Smooth muscle cell (in vitro differentiated cells): ENCODE measurements at regions not wholly inside any gene's neighbourhood (a gene's known extent, or its start where the extent isn't known, plus 50 kb on each side); places are given as distances from the start of the nearest gene placed in this dataset.
"Not testable (repeated sequence)": the region's sequence is repeated elsewhere in the genome, so short reads cannot be mapped to it uniquely, and the experiment has no call there.

Source experiments
- DNase-seq: peaks from one replicate; lab custom pipeline; 2025; ENCODE audit not compliant: unreplicated experiment; lab: John Stamatoyannopoulos, UW
- H2AFZ ChIP-seq: fragments of 200-600 bp; sonication (generic); 2 replicates; pipeline ENCODE4 v1.6.0; 2016; ENCODE audit warnings: antibody characterized with exemption, low read depth, mild to moderate bottlenecking
- H3F3A ChIP-seq: fragments of 200-600 bp; sonication (generic); 2 replicates; pipeline ENCODE4 v1.6.0; 2017; ENCODE audit warnings: antibody characterized with exemption, low read depth
- H3K27ac ChIP-seq: fragments of 200-600 bp; sonication (generic); 2 replicates; pipeline ENCODE4 v1.5.1; 2016; ENCODE audit warnings: low read depth, mild to moderate bottlenecking
- H3K27me3 ChIP-seq: fragments of 200-600 bp; sonication (generic); 2 replicates; pipeline ENCODE4 v1.6.1; 2016; ENCODE audit warnings: low read depth, mild to moderate bottlenecking
- H3K36me3 ChIP-seq: fragments of 200-600 bp; sonication (generic); 2 replicates; pipeline ENCODE4 v1.5.1; 2016; ENCODE audit warnings: low read depth
- H3K4me1 ChIP-seq: fragments of 200-600 bp; sonication (generic); 2 replicates; pipeline ENCODE4 v1.5.1; 2016; ENCODE audit warnings: low read depth
- H3K4me2 ChIP-seq: fragments of 200-600 bp; sonication (generic); 2 replicates; pipeline ENCODE4 v1.6.0; 2016; ENCODE audit warnings: mild to moderate bottlenecking
- H3K4me3 ChIP-seq: fragments of 200-600 bp; sonication (generic); 2 replicates; pipeline ENCODE4 v1.5.1; 2016; ENCODE audit warnings: mild to moderate bottlenecking
- H3K79me2 ChIP-seq: fragments of 200-600 bp; sonication (generic); 2 replicates; pipeline ENCODE4 v1.6.0; 2016; ENCODE audit warnings: low read depth, mild to moderate bottlenecking
- H3K9ac ChIP-seq: fragments of 200-600 bp; sonication (generic); 2 replicates; pipeline ENCODE4 v1.6.0; 2016; ENCODE audit warnings: low read depth
- H3K9me3 ChIP-seq: fragments of 200-600 bp; sonication (generic); replicated peaks from 2 replicates; pipeline ENCODE4 v1.5.1; 2016; ENCODE audit warnings: low read depth
- H4K20me1 ChIP-seq: fragments of 200-600 bp; sonication (generic); 2 replicates; pipeline ENCODE4 v1.6.0; 2016; ENCODE audit warnings: low read depth
- WGBS: methylation state at CpG from one replicate; pipeline ENCODE4 v1.1.7; 2016; ENCODE audit warnings: low lambda C conversion rate; 5-methylcytosine and 5-hydroxymethylcytosine counted together
- TF ChIP-seq, protein P1 (sequence below): fragments of 200-600 bp; sonication (generic); IDR thresholded peaks from 2 replicates; pipeline ENCODE4 v1.5.1; 2017; ENCODE audit warnings: borderline replicate concordance, mild to moderate bottlenecking, antibody characterized with exemption; ENCODE audit not compliant: insufficient read depth, poor library complexity, severe bottlenecking

DNA sequence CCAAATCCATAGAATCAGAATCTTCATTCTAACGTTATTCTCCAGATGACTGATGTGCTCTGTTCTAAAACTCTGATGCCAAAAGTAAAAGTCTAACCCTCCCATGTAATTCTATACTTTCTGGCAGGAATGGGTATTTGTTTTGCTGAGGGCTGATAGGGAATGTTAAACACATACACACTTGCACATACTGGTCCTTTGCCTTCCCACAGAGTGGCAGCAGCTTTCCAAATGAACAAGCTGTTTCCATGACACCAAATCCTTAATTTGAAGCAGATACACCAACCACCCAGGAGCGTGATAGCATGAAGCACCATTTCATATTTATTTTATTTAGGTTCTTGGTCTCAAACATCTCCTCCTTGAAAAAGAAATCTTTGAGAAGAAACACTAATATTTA is 155.5 kb upstream of the PRDX4 start:
- 77% methylated on average over 2 of the region's 2 CpGs for WGBS
- peaks cover 9% of the 10 kb centered on the region for H3K4me1 ChIP-seq
- no peak overlapping the region for H2AFZ ChIP-seq
- no peak for DNase-seq
- no peaks in the 10 kb centered on the region for H4K20me1 ChIP-seq
- no peak overlapping the region for H3K4me2 ChIP-seq
- H3K27ac ChIP-seq: no peak overlapping the region
- no peaks in the 10 kb centered on the region for H3K79me2 ChIP-seq
- no peaks in the 10 kb centered on the region for H3K9me3 ChIP-seq
- TF ChIP-seq, protein P1, sequence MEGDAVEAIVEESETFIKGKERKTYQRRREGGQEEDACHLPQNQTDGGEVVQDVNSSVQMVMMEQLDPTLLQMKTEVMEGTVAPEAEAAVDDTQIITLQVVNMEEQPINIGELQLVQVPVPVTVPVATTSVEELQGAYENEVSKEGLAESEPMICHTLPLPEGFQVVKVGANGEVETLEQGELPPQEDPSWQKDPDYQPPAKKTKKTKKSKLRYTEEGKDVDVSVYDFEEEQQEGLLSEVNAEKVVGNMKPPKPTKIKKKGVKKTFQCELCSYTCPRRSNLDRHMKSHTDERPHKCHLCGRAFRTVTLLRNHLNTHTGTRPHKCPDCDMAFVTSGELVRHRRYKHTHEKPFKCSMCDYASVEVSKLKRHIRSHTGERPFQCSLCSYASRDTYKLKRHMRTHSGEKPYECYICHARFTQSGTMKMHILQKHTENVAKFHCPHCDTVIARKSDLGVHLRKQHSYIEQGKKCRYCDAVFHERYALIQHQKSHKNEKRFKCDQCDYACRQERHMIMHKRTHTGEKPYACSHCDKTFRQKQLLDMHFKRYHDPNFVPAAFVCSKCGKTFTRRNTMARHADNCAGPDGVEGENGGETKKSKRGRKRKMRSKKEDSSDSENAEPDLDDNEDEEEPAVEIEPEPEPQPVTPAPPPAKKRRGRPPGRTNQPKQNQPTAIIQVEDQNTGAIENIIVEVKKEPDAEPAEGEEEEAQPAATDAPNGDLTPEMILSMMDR: no peak
- H3F3A ChIP-seq: no peaks in the 10 kb centered on the region
- no peak overlapping the region for H3K9ac ChIP-seq
- H3K36me3 ChIP-seq: no peaks in the 10 kb centered on the region
- H3K27me3 ChIP-seq: no peaks in the 10 kb centered on the region
- H3K4me3 ChIP-seq: no peak overlapping the region

DNA sequence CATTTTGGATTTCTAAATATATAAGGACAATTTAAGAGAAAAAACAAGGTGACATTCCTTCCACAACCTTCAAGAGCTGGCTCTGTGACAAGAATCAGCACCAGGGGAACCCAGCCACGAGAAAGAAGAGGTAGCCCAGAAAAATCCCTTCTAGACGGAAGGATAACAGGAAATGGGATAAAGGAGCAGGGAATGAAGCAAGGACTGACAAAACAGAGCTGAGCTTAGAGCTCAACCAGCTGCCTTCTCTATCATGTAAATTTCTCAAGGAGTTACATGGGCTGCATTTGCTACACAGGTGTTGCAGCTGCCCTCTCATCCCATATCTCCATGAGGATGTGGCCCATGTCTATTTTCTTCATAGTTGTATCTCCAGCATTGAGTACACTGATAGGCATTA is 154.2 kb upstream of the PRDX4 start:
- no peak overlapping the region for H3K27ac ChIP-seq

DNA sequence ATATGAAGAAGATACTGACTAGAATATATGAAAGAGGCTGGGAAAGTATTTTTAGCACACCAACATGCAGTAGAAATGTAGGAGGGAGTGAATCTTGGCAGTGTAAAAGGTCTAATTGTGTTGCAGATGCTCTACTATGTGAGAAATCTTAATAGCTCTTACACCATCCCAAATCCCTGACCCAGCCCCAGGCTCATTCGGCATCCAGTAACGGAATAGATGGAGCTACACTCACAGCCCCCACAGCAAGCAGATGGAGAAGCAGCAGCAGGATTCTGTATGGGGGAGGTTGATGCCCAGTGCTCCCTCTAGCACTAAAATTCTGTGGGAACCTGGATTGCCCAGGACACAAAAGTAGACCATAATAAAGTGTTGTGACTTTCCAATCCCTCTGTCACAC is 153.2 kb upstream of the PRDX4 start:
- H3K9me3 ChIP-seq: no peaks in the 10 kb centered on the region
- H3K36me3 ChIP-seq: no peaks in the 10 kb centered on the region
- no peak overlapping the region for H3K4me2 ChIP-seq
- H3K79me2 ChIP-seq: no peaks in the 10 kb centered on the region
- TF ChIP-seq, protein P1: no peak
- H3F3A ChIP-seq: no peaks in the 10 kb centered on the region
- no peaks in the 10 kb centered on the region for H3K27me3 ChIP-seq
- no peak for DNase-seq
- H3K4me1 ChIP-seq: peaks cover 9% of the 10 kb centered on the region
- no peaks in the 10 kb centered on the region for H4K20me1 ChIP-seq
- H3K9ac ChIP-seq: no peak overlapping the region
- H2AFZ ChIP-seq: no peak overlapping the region
- WGBS: 74% methylated on average over 2 of the region's 2 CpGs
- H3K4me3 ChIP-seq: no peak overlapping the region
- H3K27ac ChIP-seq: no peak overlapping the region

More for the DNA sequence above, 154.2 kb upstream of the PRDX4 start:
- Histone ChIP-seq H3K4me1 (peaks cover 9% of the 10 kb centered on the region), H3K36me3 (no peaks in the 10 kb centered on the region), H3K79me2 (no peaks in the 10 kb centered on the region), H3K9ac (no peak overlapping the region), H4K20me1 (no peaks in the 10 kb centered on the region), H3K27me3 (no peaks in the 10 kb centered on the region), H3K4me3 (no peak overlapping the region), H3F3A (no peaks in the 10 kb centered on the region), H3K9me3 (no peaks in the 10 kb centered on the region), H3K4me2 (no peak overlapping the region), H2AFZ (no peak overlapping the region)
- WGBS: 30% methylated on average over 2 of the region's 2 CpGs
- no peak for DNase-seq
- TF ChIP-seq, protein P1: no peak

DNA sequence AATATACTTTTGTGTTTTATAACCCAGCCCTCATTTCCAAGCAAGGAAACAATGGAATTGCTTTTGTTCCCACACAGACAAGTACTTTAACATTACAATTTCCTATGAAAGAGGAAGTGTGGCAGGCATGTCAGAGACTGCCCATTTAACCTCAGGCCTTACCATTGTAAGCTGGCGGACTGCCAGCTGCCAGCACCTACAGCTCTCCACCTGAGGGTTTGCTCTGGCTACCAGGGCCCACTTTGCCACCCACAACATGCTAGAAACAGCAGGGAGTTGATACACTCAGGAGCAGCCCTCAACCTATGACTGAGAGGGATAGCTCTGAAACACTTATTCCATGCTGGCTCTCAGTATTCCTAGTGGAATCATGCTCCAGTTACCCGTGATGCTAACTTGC is 152.3 kb upstream of the PRDX4 start:
- no peaks in the 10 kb centered on the region for H3K36me3 ChIP-seq
- H3K79me2 ChIP-seq: no peaks in the 10 kb centered on the region
- H3K27ac ChIP-seq: no peak overlapping the region
- TF ChIP-seq, protein P1: no peak
- WGBS: 73% methylated on average over 2 of the region's 2 CpGs
- no peak overlapping the region for H3K4me3 ChIP-seq
- H3F3A ChIP-seq: no peaks in the 10 kb centered on the region
- H3K4me2 ChIP-seq: no peak overlapping the region
- DNase-seq: no peak
- no peak overlapping the region for H2AFZ ChIP-seq
- H3K4me1 ChIP-seq: peaks cover 9% of the 10 kb centered on the region
- no peaks in the 10 kb centered on the region for H3K27me3 ChIP-seq
- no peaks in the 10 kb centered on the region for H3K9me3 ChIP-seq
- no peak overlapping the region for H3K9ac ChIP-seq
- H4K20me1 ChIP-seq: no peaks in the 10 kb centered on the region

DNA sequence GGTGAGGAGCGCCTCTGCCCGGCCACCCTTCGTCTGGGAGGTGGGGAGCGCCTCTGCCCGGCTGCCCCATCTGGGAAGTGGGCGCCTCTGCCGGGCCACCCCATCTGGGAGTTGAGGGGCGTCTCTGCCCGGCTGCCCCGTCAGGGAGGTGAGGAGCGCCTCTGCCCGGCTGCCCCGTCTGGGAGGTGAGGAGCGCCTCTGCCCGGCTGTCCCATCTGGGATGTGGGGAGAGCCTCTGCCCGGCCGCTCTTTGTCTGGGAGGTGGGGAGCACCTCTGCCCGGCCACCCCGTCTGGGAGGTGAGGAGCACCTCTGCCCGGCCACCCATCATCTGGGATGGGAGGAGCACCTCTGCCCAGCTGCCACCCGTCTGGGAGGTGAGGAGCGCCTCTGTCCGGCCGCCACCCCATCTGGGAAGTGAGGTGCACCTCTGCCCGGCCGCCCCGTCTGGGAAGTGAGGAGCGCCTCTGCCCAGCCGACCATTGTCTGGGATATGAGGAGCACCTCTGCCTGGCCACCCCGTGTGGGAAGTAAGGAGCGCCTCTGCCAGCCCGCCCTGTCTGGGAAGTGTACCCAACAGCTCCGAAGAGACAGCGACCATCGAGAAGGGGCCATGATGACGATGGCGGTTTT is 144.2 kb upstream of the PRDX4 start:
- H3K9me3 ChIP-seq, DNase-seq, H3K4me1 ChIP-seq, H3K9ac ChIP-seq, H3K27me3 ChIP-seq, H3K36me3 ChIP-seq, H3K4me3 ChIP-seq, H3K79me2 ChIP-seq, H3F3A ChIP-seq, H3K27ac ChIP-seq, H2AFZ ChIP-seq, H3K4me2 ChIP-seq, H4K20me1 ChIP-seq: not testable (repeated sequence)
- 96% methylated on average over 37 of the region's 37 CpGs for WGBS
